ENCODE measurements at regions not wholly inside any gene's neighbourhood (a gene's known extent, or its start where the extent isn't known, plus 50 kb on each side); places are given as distances from the start of the nearest gene placed in this dataset.

GRCh38 chr12:105423237-105423636 is 92.7 kb downstream of the C12orf75 start:
- no peaks in the 10 kb centered on the region for H3K27me3 ChIP-seq (ENCODE audit: insufficient read depth, low read length)
- H3K23ac ChIP-seq (ENCODE audit: low read length), result no peak overlapping the region
- H3K4me3 ChIP-seq (ENCODE audit: low read depth, low read length), result no peak overlapping the region
- H3K27ac ChIP-seq (ENCODE audit: low read depth, low read length), result no peak overlapping the region
- peaks cover 6 to 10% of the 10 kb centered on the region in 2 experiments for H3K4me1 ChIP-seq (ENCODE audit: control insufficient read depth in 1 of 2, insufficient read depth in 2 of 2, low read length in 2 of 2)
- H3K4ac ChIP-seq (ENCODE audit: low read depth, low read length), result no peak overlapping the region
- H2BK120ac ChIP-seq (ENCODE audit: insufficient read depth, low read length, poor library complexity), result no peak overlapping the region
- no peak overlapping the region for H4K91ac ChIP-seq (ENCODE audit: low read depth, low read length)
- no peaks in the 10 kb centered on the region for H3K9me3 ChIP-seq (ENCODE audit: insufficient read depth, low read depth, low read length)
- no peak overlapping the region for H2BK5ac ChIP-seq (ENCODE audit: low read depth, low read length, poor library complexity)
- H2AK5ac ChIP-seq (ENCODE audit: low read length), result no peak overlapping the region
- H3K36me3 ChIP-seq (ENCODE audit: control insufficient read depth in 1 of 2, insufficient read depth in 2 of 2, low read length in 2 of 2), result no peaks in the 10 kb centered on the region
- H2BK12ac ChIP-seq (ENCODE audit: low read length), result no peak overlapping the region
- no peak overlapping the region for H3K9ac ChIP-seq (ENCODE audit: low read length)
- no peak overlapping the region for H3K4me2 ChIP-seq (ENCODE audit: low read length)
- no peak overlapping the region for H2AFZ ChIP-seq (ENCODE audit: insufficient read depth, low read length, poor library complexity)
- no peak overlapping the region for H4K8ac ChIP-seq (ENCODE audit: low read depth, low read length)
- peaks cover 16% of the 10 kb centered on the region for H3K79me1 ChIP-seq (ENCODE audit: low read length)
- H3K14ac ChIP-seq (ENCODE audit: low read length), result no peak overlapping the region
- H3K18ac ChIP-seq (ENCODE audit: low read length), result no peak overlapping the region
- H4K12ac ChIP-seq (ENCODE audit: low read depth, low read length), result no peak overlapping the region
- DNase-seq, result no peak
- H3K79me2 ChIP-seq (ENCODE audit: control insufficient read depth, insufficient read depth, low read length, poor library complexity), result no peaks in the 10 kb centered on the region

- Histone ChIP-seq H2AK5ac (ENCODE audit: low read length) (peak overlapping the region; percentile 15), H2BK5ac (ENCODE audit: low read depth, low read length, poor library complexity) (no peak overlapping the region), H2BK120ac (ENCODE audit: insufficient read depth, low read length, poor library complexity) (peak overlapping the region; percentile 4), H3K4me2 (ENCODE audit: low read length) (no peak overlapping the region), H3K14ac (ENCODE audit: low read length) (peak overlapping the region; percentile 13), H4K8ac (ENCODE audit: low read depth, low read length) (no peak overlapping the region), H4K12ac (ENCODE audit: low read depth, low read length) (no peak overlapping the region), H3K9ac (ENCODE audit: low read length) (no peak overlapping the region), H4K91ac (ENCODE audit: low read depth, low read length) (no peak overlapping the region), H3K4ac (ENCODE audit: low read depth, low read length) (no peak overlapping the region), H3K36me3 (ENCODE audit: control insufficient read depth in 1 of 2, insufficient read depth in 2 of 2, low read length in 2 of 2) (no peaks in the 10 kb centered on the region), H3K4me3 (ENCODE audit: low read depth, low read length) (no peak overlapping the region), H3K27me3 (ENCODE audit: insufficient read depth, low read length) (no peaks in the 10 kb centered on the region), H3K18ac (ENCODE audit: low read length) (peak overlapping the region; percentile 1), H3K9me3 (ENCODE audit: insufficient read depth, low read depth, low read length) (no peaks in the 10 kb centered on the region), H3K23ac (ENCODE audit: low read length) (no peak overlapping the region), H3K4me1 (ENCODE audit: control insufficient read depth in 1 of 2, insufficient read depth in 2 of 2, low read length in 2 of 2) (peaks cover 0 to 3% of the 10 kb centered on the region in 2 experiments), H3K27ac (ENCODE audit: low read depth, low read length) (no peak overlapping the region), H3K79me2 (ENCODE audit: control insufficient read depth, insufficient read depth, low read length, poor library complexity) (no peaks in the 10 kb centered on the region), H2AFZ (ENCODE audit: insufficient read depth, low read length, poor library complexity) (no peak overlapping the region), H2BK12ac (ENCODE audit: low read length) (peak overlapping the region; percentile 19), H3K79me1 (ENCODE audit: low read length) (peaks cover 16% of the 10 kb centered on the region)
- no CpG with 5 or more reads among the region's 7 CpGs for WGBS (ENCODE audit: extremely low coverage, insufficient coverage, insufficient read length)
- DNase-seq, result no peak
Measured at GRCh38 chr12:105423921-105424320, 93.4 kb downstream of the C12orf75 start.

- Histone ChIP-seq H2BK12ac (ENCODE audit: low read length) (peak overlapping the region; percentile 68), H3K18ac (ENCODE audit: low read length) (no peak overlapping the region), H3K27me3 (ENCODE audit: insufficient read depth, low read length) (no peaks in the 10 kb centered on the region), H3K4me2 (ENCODE audit: low read length) (no peak overlapping the region), H3K4ac (ENCODE audit: low read depth, low read length) (no peak overlapping the region), H3K4me1 (ENCODE audit: control insufficient read depth in 1 of 2, insufficient read depth in 2 of 2, low read length in 2 of 2) (peaks cover 0 to 3% of the 10 kb centered on the region in 2 experiments), H3K36me3 (ENCODE audit: control insufficient read depth in 1 of 2, insufficient read depth in 2 of 2, low read length in 2 of 2) (no peaks in the 10 kb centered on the region), H3K9ac (ENCODE audit: low read length) (no peak overlapping the region), H3K14ac (ENCODE audit: low read length) (no peak overlapping the region), H4K12ac (ENCODE audit: low read depth, low read length) (no peak overlapping the region), H4K91ac (ENCODE audit: low read depth, low read length) (no peak overlapping the region), H2AFZ (ENCODE audit: insufficient read depth, low read length, poor library complexity) (no peak overlapping the region), H2BK120ac (ENCODE audit: insufficient read depth, low read length, poor library complexity) (peak overlapping the region; percentile 20), H3K79me2 (ENCODE audit: control insufficient read depth, insufficient read depth, low read length, poor library complexity) (no peaks in the 10 kb centered on the region), H3K4me3 (ENCODE audit: low read depth, low read length) (no peak overlapping the region), H4K8ac (ENCODE audit: low read depth, low read length) (no peak overlapping the region), H2BK5ac (ENCODE audit: low read depth, low read length, poor library complexity) (peak overlapping the region; percentile 16), H2AK5ac (ENCODE audit: low read length) (peak overlapping the region; percentile 80), H3K27ac (ENCODE audit: low read depth, low read length) (no peak overlapping the region), H3K9me3 (ENCODE audit: insufficient read depth, low read depth, low read length) (peaks cover 2% of the 10 kb centered on the region), H3K79me1 (ENCODE audit: low read length) (peaks cover 8% of the 10 kb centered on the region), H3K23ac (ENCODE audit: low read length) (no peak overlapping the region)
- no peak for DNase-seq
- WGBS (ENCODE audit: extremely low coverage, insufficient coverage, insufficient read length), result no CpG with 5 or more reads among the region's 7 CpGs
Measured at GRCh38 chr12:105425254-105426174, 95.0 kb downstream of the C12orf75 start.

GRCh38 chr12:105426766-105427165 is 96.3 kb downstream of the C12orf75 start:
- no CpG with 5 or more reads among the region's 3 CpGs for WGBS (ENCODE audit: extremely low coverage, insufficient coverage, insufficient read length)
- Histone ChIP-seq H2AK5ac (ENCODE audit: low read length) (no peak overlapping the region), H3K27me3 (ENCODE audit: insufficient read depth, low read length) (no peaks in the 10 kb centered on the region), H2AFZ (ENCODE audit: insufficient read depth, low read length, poor library complexity) (no peak overlapping the region), H3K4ac (ENCODE audit: low read depth, low read length) (no peak overlapping the region), H3K4me3 (ENCODE audit: low read depth, low read length) (no peak overlapping the region), H3K36me3 (ENCODE audit: control insufficient read depth in 1 of 2, insufficient read depth in 2 of 2, low read length in 2 of 2) (no peaks in the 10 kb centered on the region), H2BK120ac (ENCODE audit: insufficient read depth, low read length, poor library complexity) (no peak overlapping the region), H3K79me1 (ENCODE audit: low read length) (peaks cover 4% of the 10 kb centered on the region), H3K9ac (ENCODE audit: low read length) (no peak overlapping the region), H4K91ac (ENCODE audit: low read depth, low read length) (no peak overlapping the region), H4K8ac (ENCODE audit: low read depth, low read length) (no peak overlapping the region), H2BK12ac (ENCODE audit: low read length) (no peak overlapping the region), H3K4me2 (ENCODE audit: low read length) (no peak overlapping the region), H3K27ac (ENCODE audit: low read depth, low read length) (no peak overlapping the region), H3K9me3 (ENCODE audit: insufficient read depth, low read depth, low read length) (peaks cover 2% of the 10 kb centered on the region), H3K4me1 (ENCODE audit: control insufficient read depth in 1 of 2, insufficient read depth in 2 of 2, low read length in 2 of 2) (peaks cover 0 to 3% of the 10 kb centered on the region in 2 experiments), H4K12ac (ENCODE audit: low read depth, low read length) (no peak overlapping the region), H2BK5ac (ENCODE audit: low read depth, low read length, poor library complexity) (no peak overlapping the region), H3K14ac (ENCODE audit: low read length) (no peak overlapping the region), H3K18ac (ENCODE audit: low read length) (no peak overlapping the region), H3K23ac (ENCODE audit: low read length) (no peak overlapping the region), H3K79me2 (ENCODE audit: control insufficient read depth, insufficient read depth, low read length, poor library complexity) (no peaks in the 10 kb centered on the region)
- DNase-seq, result no peak
